ENCODE measurements at regions not wholly inside any gene's neighbourhood (a gene's known extent, or its start where the extent isn't known, plus 50 kb on each side); places are given as distances from the start of the nearest gene placed in this dataset.

DNA sequence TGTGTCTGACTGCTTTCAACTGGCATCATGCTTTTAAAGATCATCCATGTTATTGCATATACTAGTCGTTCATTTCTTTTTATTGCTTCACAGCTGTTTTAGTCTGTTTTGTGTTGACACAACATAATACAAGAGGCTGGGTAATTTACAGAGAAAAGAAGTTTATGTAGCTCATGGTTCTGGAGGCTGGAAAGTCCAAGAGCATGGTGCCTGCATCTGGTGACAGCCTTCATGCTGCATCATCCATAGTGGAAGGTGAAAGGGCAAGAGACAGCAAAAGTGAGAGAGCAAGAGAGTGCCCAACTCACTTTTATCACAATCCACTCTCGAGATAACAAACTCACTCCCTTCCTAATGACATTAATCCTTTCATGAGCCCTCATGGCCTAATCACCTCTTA is 198.4 kb downstream of the NSG2 start:
- ATAC-seq (no peak), DNase-seq (no peak)
- Histone ChIP-seq H3K4me3 (no peak overlapping the region), H3K4me1 (ENCODE audit: low read depth) (no peaks in the 10 kb centered on the region), H3K36me3 (ENCODE audit: low read depth) (no peaks in the 10 kb centered on the region), H3K9me3 (no peaks in the 10 kb centered on the region)
- intact Hi-C loops (cut with DNase I, micrococcal nuclease) = no loop called here
- TF ChIP-seq, protein P1, sequence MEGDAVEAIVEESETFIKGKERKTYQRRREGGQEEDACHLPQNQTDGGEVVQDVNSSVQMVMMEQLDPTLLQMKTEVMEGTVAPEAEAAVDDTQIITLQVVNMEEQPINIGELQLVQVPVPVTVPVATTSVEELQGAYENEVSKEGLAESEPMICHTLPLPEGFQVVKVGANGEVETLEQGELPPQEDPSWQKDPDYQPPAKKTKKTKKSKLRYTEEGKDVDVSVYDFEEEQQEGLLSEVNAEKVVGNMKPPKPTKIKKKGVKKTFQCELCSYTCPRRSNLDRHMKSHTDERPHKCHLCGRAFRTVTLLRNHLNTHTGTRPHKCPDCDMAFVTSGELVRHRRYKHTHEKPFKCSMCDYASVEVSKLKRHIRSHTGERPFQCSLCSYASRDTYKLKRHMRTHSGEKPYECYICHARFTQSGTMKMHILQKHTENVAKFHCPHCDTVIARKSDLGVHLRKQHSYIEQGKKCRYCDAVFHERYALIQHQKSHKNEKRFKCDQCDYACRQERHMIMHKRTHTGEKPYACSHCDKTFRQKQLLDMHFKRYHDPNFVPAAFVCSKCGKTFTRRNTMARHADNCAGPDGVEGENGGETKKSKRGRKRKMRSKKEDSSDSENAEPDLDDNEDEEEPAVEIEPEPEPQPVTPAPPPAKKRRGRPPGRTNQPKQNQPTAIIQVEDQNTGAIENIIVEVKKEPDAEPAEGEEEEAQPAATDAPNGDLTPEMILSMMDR (IDR thresholded peaks at IDR 0.05) = no peak

DNA sequence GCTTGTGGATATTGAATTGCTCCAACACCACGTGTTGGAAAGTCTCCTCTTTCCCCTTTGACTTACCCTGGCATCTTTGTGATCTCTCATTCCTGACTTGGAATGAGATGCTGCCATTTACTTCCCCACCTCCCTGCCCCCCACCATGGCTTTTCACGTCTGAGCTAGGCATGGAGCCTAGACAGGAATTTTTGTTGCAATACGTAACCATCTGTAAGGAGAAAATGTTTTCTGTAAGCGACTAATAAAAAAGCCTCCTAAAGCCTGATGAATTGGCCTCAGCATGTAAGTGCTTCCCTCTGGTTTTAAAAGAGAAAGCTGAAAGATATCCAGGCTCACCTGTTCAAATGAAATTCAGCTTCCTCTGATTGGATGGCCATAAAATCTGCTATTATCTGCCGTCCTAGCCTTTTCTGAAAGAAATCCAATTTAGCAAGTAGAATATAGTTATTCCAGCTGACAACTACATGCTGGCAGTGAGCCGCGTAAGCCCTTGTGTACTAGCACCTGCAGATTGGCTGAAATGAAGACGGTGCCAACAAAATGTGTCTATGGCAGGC is 200.1 kb downstream of the NSG2 start:
- H3K9me3 ChIP-seq = no peaks in the 10 kb centered on the region
- no peaks in the 10 kb centered on the region for H3K36me3 ChIP-seq (ENCODE audit: low read depth)
- ATAC-seq (no peak), DNase-seq (no peak)
- no peaks in the 10 kb centered on the region for H3K4me1 ChIP-seq (ENCODE audit: low read depth)
- TF ChIP-seq, protein P1 (IDR thresholded peaks at IDR 0.05) = no peak
- no peak overlapping the region for H3K4me3 ChIP-seq
- intact Hi-C loops (cut with DNase I, micrococcal nuclease) = no loop called here

DNA sequence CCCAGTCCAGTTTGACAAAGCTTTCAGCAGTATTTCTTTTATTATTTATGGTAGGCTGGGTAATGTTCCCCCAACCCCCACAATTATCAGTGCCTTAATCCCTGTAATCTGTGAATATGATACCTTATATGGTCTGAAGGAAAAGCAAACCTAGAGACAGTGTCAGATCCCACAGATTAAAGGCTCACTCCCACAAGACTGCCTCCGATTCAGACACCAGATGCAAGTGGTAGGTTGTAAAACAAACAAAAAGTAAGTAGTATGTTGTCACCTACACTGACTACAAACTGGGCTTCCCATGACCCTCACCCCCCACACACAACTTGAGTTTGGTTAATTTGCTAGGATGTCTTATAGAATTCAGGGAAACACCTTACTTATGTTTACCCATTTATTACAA is 201.2 kb downstream of the NSG2 start:
- TF ChIP-seq, protein P1 (IDR thresholded peaks at IDR 0.05) = no peak
- H3K4me1 ChIP-seq (ENCODE audit: low read depth) = no peaks in the 10 kb centered on the region
- ATAC-seq (no peak), DNase-seq (no peak)
- H3K4me3 ChIP-seq = no peak overlapping the region
- intact Hi-C loops (cut with DNase I, micrococcal nuclease) = no loop called here
- H3K36me3 ChIP-seq (ENCODE audit: low read depth) = no peaks in the 10 kb centered on the region
- no peaks in the 10 kb centered on the region for H3K9me3 ChIP-seq

DNA sequence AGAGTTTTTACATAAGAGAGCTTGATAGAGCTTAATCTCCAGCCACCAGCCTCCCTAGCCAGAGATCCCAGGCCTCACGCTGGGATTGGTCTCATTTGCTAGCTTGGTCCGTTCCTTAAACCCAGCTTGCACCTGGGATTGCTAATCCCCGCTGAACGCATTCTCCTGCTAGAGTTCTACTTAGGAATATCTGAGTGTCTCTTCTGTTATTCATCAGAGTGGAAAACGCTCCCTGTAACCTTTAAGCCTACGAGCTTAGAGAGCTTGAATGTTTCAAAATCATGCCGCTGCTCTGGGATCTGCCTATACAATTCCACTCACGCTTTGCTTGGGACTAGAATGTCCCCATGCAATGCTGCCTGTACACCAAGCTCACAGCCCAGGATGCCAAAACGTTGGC is 201.8 kb downstream of the NSG2 start:
- Histone ChIP-seq H3K4me3 (no peak overlapping the region), H3K36me3 (ENCODE audit: low read depth) (no peaks in the 10 kb centered on the region), H3K9me3 (no peaks in the 10 kb centered on the region), H3K4me1 (ENCODE audit: low read depth) (no peaks in the 10 kb centered on the region)
- intact Hi-C loops (cut with DNase I, micrococcal nuclease) = no loop called here
- TF ChIP-seq, protein P1 (IDR thresholded peaks at IDR 0.05) = no peak
- ATAC-seq (no peak), DNase-seq (no peak)

DNA sequence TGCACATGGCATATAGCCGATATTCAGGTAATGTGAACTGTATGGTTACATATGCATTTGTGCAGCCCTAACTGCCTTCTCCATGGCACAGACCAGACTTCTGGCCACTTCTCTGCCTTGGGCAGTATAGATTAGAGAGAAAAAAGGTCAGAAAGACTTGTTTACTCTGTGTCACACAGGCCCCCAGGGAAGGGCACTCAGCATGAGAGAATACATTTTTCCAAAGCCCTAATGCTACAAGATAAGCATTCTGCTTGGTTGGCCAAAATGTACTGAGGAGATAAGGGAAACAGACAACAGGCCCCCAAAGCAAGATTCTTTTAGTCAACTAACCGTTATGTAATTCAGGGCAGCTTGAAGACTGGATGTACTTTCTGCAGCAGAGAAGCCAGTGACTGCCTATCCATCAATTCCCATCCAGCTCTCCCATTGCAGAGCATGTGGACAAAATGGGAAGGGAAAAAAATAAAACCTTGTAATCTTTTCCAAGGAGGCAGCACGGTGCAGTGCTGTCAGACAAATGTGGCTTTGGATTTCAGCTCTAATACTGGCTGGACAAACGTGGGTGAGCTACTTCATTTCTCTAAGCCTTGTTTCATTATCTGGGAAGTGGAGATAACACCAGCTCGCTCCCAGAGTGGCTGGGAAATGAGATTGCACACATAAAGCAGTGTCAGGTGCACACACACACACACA is 205.9 kb downstream of the NSG2 start:
- Histone ChIP-seq H3K9me3 (no peaks in the 10 kb centered on the region), H3K4me3 (no peak overlapping the region), H3K36me3 (ENCODE audit: low read depth) (no peaks in the 10 kb centered on the region), H3K4me1 (ENCODE audit: low read depth) (no peaks in the 10 kb centered on the region)
- TF ChIP-seq, protein P1 (IDR thresholded peaks at IDR 0.05) = no peak
- no peak for DNase-seq
- intact Hi-C loops (cut with DNase I, micrococcal nuclease) = no loop called here
- no peak for ATAC-seq

Data from mucosa of descending colon (tissue), 3 donors.